Liver (tissue), 7 donors: ENCODE measurements at regions not wholly inside any gene's neighbourhood (a gene's known extent, or its start where the extent isn't known, plus 50 kb on each side); places are given as distances from the start of the nearest gene placed in this dataset.

ENCODE experiments used
- DNase-seq: peaks from one replicate; pipeline ENCODE4 v3.0.0-alpha.2; 2017; ENCODE audit warnings: low spot score
- H3K27ac ChIP-seq, 2 donors: one replicate each; pipeline ENCODE4 v1.7.0; 2013; ENCODE audit warnings: inconsistent platforms in 2 of 2, low read length in 2 of 2, control low read depth in 1 of 2, low read depth in 1 of 2, mild to moderate bottlenecking in 1 of 2
- H3K27me3 ChIP-seq, 4 donors: one replicate each; pipeline versions ENCODE4 v1.6.1 to v1.7.0; 2013; ENCODE audit warnings: low read length in 3 of 4, inconsistent platforms in 1 of 4, mild to moderate bottlenecking in 1 of 4, moderate library complexity in 1 of 4; ENCODE audit not compliant: control insufficient read depth in 4 of 4, insufficient read depth in 4 of 4
- H3K36me3 ChIP-seq, 4 donors: one replicate each; pipeline versions ENCODE4 v1.6.1 to v1.7.0; 2013; ENCODE audit warnings: low read length in 3 of 4, mild to moderate bottlenecking in 3 of 4, low read depth in 1 of 4, moderate library complexity in 1 of 4; ENCODE audit not compliant: control insufficient read depth in 4 of 4, insufficient read depth in 3 of 4
- H3K4me1 ChIP-seq, 4 donors: one replicate each; pipeline versions ENCODE4 v1.6.1 to v1.7.0; 2013; ENCODE audit warnings: low read length in 3 of 4, mild to moderate bottlenecking in 3 of 4, moderate library complexity in 1 of 4; ENCODE audit not compliant: control insufficient read depth in 4 of 4, insufficient read depth in 4 of 4
- H3K4me3 ChIP-seq, 3 donors: one replicate each; pipeline versions ENCODE4 v1.6.1 to v1.7.0; 2013; ENCODE audit warnings: low read length in 3 of 3, control low read depth in 1 of 3, low read depth in 1 of 3, mild to moderate bottlenecking in 1 of 3
- H3K9ac ChIP-seq, 2 donors: one replicate each; pipeline ENCODE4 v1.7.0; 2013; ENCODE audit warnings: low read length in 2 of 2, mild to moderate bottlenecking in 2 of 2, moderate library complexity in 2 of 2, control low read depth in 1 of 2, low read depth in 1 of 2
- H3K9me3 ChIP-seq, 4 donors: one replicate each; pipeline versions ENCODE4 v1.6.1 to v1.7.0; 2013; ENCODE audit warnings: low read length in 3 of 4; ENCODE audit not compliant: control insufficient read depth in 4 of 4
- EGR1 ChIP-seq, 2 donors: IDR thresholded peaks; 2 replicates each; pipeline ENCODE4 v1.6.1; 2016 to 2018; ENCODE audit warnings: antibody characterized with exemption in 2 of 2, low read depth in 2 of 2
- FOXA1 ChIP-seq: IDR thresholded peaks from 2 replicates; pipeline ENCODE4 v1.6.1; 2016; ENCODE audit warnings: antibody characterized with exemption
- FOXA2 ChIP-seq: IDR thresholded peaks from 2 replicates; pipeline ENCODE4 v1.6.1; 2016; ENCODE audit warnings: antibody characterized with exemption
- GABPA ChIP-seq, 2 donors: IDR thresholded peaks in 1 of 2; conservative IDR thresholded peaks in 1 of 2; 2 replicates each; pipeline ENCODE4 v1.6.1; 2016; ENCODE audit warnings: antibody characterized with exemption in 2 of 2, mild to moderate bottlenecking in 1 of 2, moderate library complexity in 1 of 2
- HNF4A ChIP-seq, 2 donors: conservative IDR thresholded peaks; 2 replicates each; pipeline ENCODE4 v1.6.1; 2016; ENCODE audit warnings: antibody characterized with exemption in 2 of 2, mild to moderate bottlenecking in 2 of 2
- HNF4G ChIP-seq: IDR thresholded peaks from 2 replicates; pipeline ENCODE4 v1.6.1; 2016; ENCODE audit warnings: antibody characterized with exemption
- JUND ChIP-seq, 2 donors: IDR thresholded peaks; 2 replicates each; pipeline ENCODE4 v1.6.1; 2016; ENCODE audit warnings: antibody characterized with exemption in 2 of 2
- MAX ChIP-seq: IDR thresholded peaks from 2 replicates; pipeline ENCODE4 v1.6.1; 2016; ENCODE audit warnings: antibody characterized with exemption
- NR2F2 ChIP-seq: IDR thresholded peaks from 2 replicates; pipeline ENCODE4 v1.6.1; 2016; ENCODE audit warnings: antibody characterized with exemption
- RAD21 ChIP-seq, 2 donors: IDR thresholded peaks; 2 replicates each; pipeline ENCODE4 v1.6.1; 2016; ENCODE audit warnings: antibody characterized with exemption in 2 of 2, mild to moderate bottlenecking in 2 of 2
- RXRA ChIP-seq, 2 donors: IDR thresholded peaks; 2 replicates each; pipeline ENCODE4 v1.6.1; 2017 to 2018; ENCODE audit warnings: antibody characterized with exemption in 2 of 2, mild to moderate bottlenecking in 1 of 2
- SP1 ChIP-seq: IDR thresholded peaks from 2 replicates; pipeline ENCODE4 v1.6.1; 2018; ENCODE audit warnings: antibody characterized with exemption, mild to moderate bottlenecking
- TAF1 ChIP-seq: conservative IDR thresholded peaks from 2 replicates; pipeline ENCODE4 v1.6.1; 2016; ENCODE audit warnings: antibody characterized with exemption, mild to moderate bottlenecking
- YY1 ChIP-seq: IDR thresholded peaks from 2 replicates; pipeline ENCODE4 v1.6.1; 2016; ENCODE audit warnings: antibody characterized with exemption, mild to moderate bottlenecking
- WGBS: extraction: QIAGEN DNeasy Blood & Tissue Kit; methylation state at CpG from one replicate; pipeline ENCODE4 v1.1.7; 2013; 5-methylcytosine and 5-hydroxymethylcytosine counted together
- TF ChIP-seq, protein P1 (sequence below): IDR thresholded peaks from 2 replicates; pipeline ENCODE4 v1.6.1; 2016; ENCODE audit warnings: antibody characterized with exemption
- TF ChIP-seq, protein P2 (sequence below): IDR thresholded peaks from 2 replicates; pipeline ENCODE4 v1.6.1; 2016; ENCODE audit warnings: antibody characterized with exemption
- TF ChIP-seq, protein P3 (sequence below): IDR thresholded peaks from 2 replicates; pipeline ENCODE4 v1.6.1; 2016; ENCODE audit warnings: antibody characterized with exemption, mild to moderate bottlenecking
- donor health status: healthy.
- donor health status: healthy.
- donor health status: healthy.
- donor health status: healthy.

- Histone ChIP-seq H3K9ac (no peak overlapping the region), H3K36me3 (no peaks in the 10 kb centered on the region), H3K27ac (no peak overlapping the region), H3K27me3 (peaks cover 0 to 2% (median 0%) of the 10 kb centered on the region in 4 donors), H3K9me3 (peaks cover 0 to 2% (median under 1%) of the 10 kb centered on the region in 4 donors), H3K4me1 (no peaks in the 10 kb centered on the region), H3K4me3 (no peak overlapping the region)
- TF ChIP-seq MAX (no peak), FOXA1 (no peak), RAD21 (IDR thresholded peaks at IDR 0.05) (no peak), FOXA2 (no peak), TAF1 (no peak), JUND (IDR thresholded peaks at IDR 0.05) (no peak), HNF4A (conservative IDR thresholded peaks at IDR 0.05) (no peak), EGR1 (IDR thresholded peaks at IDR 0.05; ENCODE audit: low read depth in 2 of 2) (no peak), NR2F2 (no peak)
- TF ChIP-seq, protein P1, sequence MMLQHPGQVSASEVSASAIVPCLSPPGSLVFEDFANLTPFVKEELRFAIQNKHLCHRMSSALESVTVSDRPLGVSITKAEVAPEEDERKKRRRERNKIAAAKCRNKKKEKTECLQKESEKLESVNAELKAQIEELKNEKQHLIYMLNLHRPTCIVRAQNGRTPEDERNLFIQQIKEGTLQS, result no peak
- no peak for DNase-seq
- 60% methylated on average over 14 of the region's 14 CpGs for WGBS
Observed at GRCh38 chrX:776529-777230, 146.1 kb downstream of the SHOX start.

DNA sequence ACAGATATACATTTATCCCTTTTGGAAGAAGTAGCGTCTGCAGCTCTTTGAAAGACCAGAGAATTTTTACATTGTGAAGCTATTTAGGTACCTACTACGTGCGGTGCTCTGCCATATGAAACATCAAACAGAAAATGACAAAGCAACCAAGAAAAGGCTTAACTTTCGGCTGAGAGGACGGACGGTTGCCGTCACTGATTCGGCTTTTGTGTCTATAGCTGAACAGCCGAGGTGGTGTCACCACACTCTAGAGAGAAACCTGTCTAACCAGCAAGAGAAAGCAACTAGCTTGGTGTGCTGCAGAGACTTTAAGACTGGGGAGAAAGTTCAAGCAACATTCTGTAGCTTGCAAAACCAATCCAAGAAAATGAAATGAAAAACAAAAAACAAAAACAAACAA is 145.5 kb downstream of the SHOX start:
- no peaks in the 10 kb centered on the region for H3K36me3 ChIP-seq
- TF ChIP-seq HNF4G, result no peak
- TF ChIP-seq EGR1 (IDR thresholded peaks at IDR 0.05; ENCODE audit: low read depth in 2 of 2), result no peak
- TF ChIP-seq RXRA (IDR thresholded peaks at IDR 0.05), result no peak
- TF ChIP-seq GABPA (IDR thresholded peaks at IDR 0.05 in 1 of 2, conservative IDR thresholded peaks at IDR 0.05 in 1 of 2), result no peak
- TF ChIP-seq, protein P2, sequence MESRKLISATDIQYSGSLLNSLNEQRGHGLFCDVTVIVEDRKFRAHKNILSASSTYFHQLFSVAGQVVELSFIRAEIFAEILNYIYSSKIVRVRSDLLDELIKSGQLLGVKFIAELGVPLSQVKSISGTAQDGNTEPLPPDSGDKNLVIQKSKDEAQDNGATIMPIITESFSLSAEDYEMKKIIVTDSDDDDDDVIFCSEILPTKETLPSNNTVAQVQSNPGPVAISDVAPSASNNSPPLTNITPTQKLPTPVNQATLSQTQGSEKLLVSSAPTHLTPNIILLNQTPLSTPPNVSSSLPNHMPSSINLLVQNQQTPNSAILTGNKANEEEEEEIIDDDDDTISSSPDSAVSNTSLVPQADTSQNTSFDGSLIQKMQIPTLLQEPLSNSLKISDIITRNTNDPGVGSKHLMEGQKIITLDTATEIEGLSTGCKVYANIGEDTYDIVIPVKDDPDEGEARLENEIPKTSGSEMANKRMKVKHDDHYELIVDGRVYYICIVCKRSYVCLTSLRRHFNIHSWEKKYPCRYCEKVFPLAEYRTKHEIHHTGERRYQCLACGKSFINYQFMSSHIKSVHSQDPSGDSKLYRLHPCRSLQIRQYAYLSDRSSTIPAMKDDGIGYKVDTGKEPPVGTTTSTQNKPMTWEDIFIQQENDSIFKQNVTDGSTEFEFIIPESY, result no peak
- H3K4me1 ChIP-seq, result no peaks in the 10 kb centered on the region
- 63% methylated on average over 9 of the region's 9 CpGs for WGBS
- no peak overlapping the region for H3K27ac ChIP-seq
- DNase-seq, result no peak
- no peak overlapping the region for H3K9ac ChIP-seq
- no peak overlapping the region for H3K4me3 ChIP-seq
- H3K9me3 ChIP-seq, result peaks cover 0 to 2% (median under 1%) of the 10 kb centered on the region in 4 donors
- H3K27me3 ChIP-seq, result no peaks in the 10 kb centered on the region

DNA sequence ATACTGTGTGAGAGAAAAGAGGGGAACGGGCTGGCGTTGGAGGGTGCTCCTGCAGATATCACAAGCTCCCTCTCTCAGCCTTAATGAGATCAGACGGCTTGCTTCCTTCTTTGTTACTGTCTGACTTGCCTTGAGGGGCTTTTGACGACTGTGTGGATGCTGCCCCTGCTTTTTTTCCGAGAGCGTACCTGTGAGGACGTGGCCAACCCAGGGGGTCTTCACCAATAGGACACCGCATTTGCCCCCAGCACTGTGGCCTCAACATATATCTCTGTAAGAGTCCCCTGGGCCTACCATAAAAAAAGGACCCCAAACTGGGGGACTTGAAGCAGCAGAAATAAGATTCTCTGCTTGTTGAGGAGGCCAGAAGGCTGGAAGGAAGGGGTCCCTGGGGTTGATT is 143.9 kb downstream of the SHOX start:
- no peak overlapping the region for H3K9ac ChIP-seq
- H3K4me1 ChIP-seq, result no peaks in the 10 kb centered on the region
- H3K9me3 ChIP-seq, result peaks cover 0 to 2% (median under 1%) of the 10 kb centered on the region in 4 donors
- no peak overlapping the region for H3K4me3 ChIP-seq
- 65% methylated on average over 8 of the region's 8 CpGs for WGBS
- DNase-seq, result no peak
- no peaks in the 10 kb centered on the region for H3K27me3 ChIP-seq
- H3K36me3 ChIP-seq, result no peaks in the 10 kb centered on the region
- H3K27ac ChIP-seq, result no peak overlapping the region
- TF ChIP-seq EGR1 (IDR thresholded peaks at IDR 0.05; ENCODE audit: low read depth in 2 of 2) (no peak), RXRA (IDR thresholded peaks at IDR 0.05) (no peak), HNF4A (conservative IDR thresholded peaks at IDR 0.05) (no peak), TAF1 (no peak), FOXA2 (no peak), YY1 (no peak), SP1 (no peak), NR2F2 (no peak), HNF4G (no peak), GABPA (IDR thresholded peaks at IDR 0.05 in 1 of 2, conservative IDR thresholded peaks at IDR 0.05 in 1 of 2) (no peak), JUND (IDR thresholded peaks at IDR 0.05) (no peak)
- TF ChIP-seq, protein P2, result no peak
- TF ChIP-seq, protein P1, result no peak
- TF ChIP-seq, protein P3, sequence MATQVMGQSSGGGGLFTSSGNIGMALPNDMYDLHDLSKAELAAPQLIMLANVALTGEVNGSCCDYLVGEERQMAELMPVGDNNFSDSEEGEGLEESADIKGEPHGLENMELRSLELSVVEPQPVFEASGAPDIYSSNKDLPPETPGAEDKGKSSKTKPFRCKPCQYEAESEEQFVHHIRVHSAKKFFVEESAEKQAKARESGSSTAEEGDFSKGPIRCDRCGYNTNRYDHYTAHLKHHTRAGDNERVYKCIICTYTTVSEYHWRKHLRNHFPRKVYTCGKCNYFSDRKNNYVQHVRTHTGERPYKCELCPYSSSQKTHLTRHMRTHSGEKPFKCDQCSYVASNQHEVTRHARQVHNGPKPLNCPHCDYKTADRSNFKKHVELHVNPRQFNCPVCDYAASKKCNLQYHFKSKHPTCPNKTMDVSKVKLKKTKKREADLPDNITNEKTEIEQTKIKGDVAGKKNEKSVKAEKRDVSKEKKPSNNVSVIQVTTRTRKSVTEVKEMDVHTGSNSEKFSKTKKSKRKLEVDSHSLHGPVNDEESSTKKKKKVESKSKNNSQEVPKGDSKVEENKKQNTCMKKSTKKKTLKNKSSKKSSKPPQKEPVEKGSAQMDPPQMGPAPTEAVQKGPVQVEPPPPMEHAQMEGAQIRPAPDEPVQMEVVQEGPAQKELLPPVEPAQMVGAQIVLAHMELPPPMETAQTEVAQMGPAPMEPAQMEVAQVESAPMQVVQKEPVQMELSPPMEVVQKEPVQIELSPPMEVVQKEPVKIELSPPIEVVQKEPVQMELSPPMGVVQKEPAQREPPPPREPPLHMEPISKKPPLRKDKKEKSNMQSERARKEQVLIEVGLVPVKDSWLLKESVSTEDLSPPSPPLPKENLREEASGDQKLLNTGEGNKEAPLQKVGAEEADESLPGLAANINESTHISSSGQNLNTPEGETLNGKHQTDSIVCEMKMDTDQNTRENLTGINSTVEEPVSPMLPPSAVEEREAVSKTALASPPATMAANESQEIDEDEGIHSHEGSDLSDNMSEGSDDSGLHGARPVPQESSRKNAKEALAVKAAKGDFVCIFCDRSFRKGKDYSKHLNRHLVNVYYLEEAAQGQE, result no peak
